GM21825 (cell line): ENCODE measurements at regions not wholly inside any gene's neighbourhood (a gene's known extent, or its start where the extent isn't known, plus 50 kb on each side); places are given as distances from the start of the nearest gene placed in this dataset.

ENCODE experiments used
- ATAC-seq: cut with Tn5 transposase; IDR thresholded peaks from one replicate; pipeline ENCODE4 v1.9.1; 2021; ENCODE audit warnings: mild to moderate bottlenecking, moderate library complexity; ENCODE audit not compliant: unreplicated experiment

- ATAC-seq: no peak
These were observed 613.1 kb downstream of the USP25 start for GRCh38 chr21:16342932-16343331.

- no peak for ATAC-seq
These were observed 614.0 kb downstream of the USP25 start for GRCh38 chr21:16343776-16344175.

DNA sequence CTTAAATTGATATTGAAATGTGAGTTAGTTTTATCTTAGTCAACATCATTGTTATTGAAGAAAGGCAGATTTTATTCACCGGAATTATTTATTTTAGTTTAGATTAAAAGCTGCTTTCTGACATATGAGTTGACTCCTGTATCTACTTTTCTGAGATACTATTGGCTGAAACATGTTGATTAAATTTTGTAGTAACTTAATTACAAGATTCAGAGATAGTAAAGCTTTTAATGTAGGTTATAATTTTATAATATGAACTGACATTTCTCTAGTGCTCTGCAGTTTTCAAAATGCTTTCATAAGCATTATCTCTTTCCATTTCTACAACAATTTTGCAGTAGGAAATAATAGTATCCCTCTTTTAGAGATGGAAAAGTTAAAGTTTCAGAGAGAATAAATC, 616.0 kb downstream of the USP25 start:
- no peak for ATAC-seq

GRCh38 chr21:16347223-16347622, 617.4 kb downstream of the USP25 start:
- ATAC-seq: no peak

GRCh38 chr21:16353764-16354163, 624.0 kb downstream of the USP25 start:
- no peak for ATAC-seq

DNA sequence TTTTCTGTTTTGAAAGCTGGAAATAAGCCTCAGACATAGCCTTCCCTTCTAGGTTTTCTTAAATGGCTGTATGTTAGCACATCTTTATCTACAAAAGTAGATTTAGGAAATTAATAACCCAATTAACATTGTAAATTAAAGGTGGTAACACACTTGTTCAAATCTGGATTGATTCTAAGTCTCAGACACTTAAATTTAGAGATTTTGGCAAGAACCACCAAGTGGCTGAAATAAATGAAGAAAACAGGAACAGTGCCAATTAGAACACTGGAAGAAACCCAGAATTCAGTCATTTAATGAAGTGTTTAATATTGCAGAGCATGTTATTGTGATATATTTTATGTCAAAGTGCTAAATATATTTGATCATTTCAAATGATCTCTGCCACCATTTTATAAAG, 628.2 kb downstream of the USP25 start:
- ATAC-seq: no peak

DNA sequence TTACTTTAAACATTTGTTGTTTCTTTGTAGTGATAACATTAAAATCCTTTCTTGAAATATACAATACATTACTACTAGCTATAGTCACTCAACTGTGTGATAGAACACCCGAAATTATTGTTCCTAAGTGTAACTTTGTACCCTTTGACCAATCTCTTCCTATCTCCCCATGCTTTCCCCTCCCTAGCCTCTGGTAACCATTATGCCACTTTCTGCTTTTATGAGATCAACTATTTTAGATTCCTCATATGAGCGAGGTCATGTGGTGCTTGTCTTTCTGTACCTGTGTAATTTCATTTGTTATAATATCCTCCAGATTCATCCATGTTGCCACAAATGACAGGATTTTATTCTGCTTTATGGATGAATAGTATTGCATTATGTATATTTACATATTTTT, 629.0 kb downstream of the USP25 start:
- no peak for ATAC-seq

GRCh38 chr21:16363100-16363499, 633.3 kb downstream of the USP25 start:
- no peak for ATAC-seq

DNA sequence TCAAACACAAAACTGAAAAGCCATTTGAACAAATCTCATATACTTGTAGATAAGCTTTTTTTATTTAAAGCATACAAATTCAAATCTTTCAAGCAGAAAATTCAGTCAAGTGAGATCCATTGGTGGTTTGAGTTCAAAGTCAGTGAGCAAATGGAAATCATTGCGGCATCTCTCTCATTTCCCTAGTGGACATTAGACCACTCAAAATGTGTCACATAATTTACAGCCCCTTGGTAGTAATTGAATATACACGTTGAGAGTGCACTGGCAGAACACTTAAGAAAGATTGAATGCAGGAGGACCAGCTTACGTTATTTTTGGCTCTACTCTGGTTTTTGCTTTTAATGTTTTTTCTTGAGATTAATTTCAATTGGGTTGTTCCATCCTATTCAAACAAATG, 633.7 kb downstream of the USP25 start:
- ATAC-seq: no peak

- ATAC-seq: no peak
These were observed 636.4 kb downstream of the USP25 start for GRCh38 chr21:16366207-16366606.

- no peak for ATAC-seq
These were observed 637.3 kb downstream of the USP25 start for GRCh38 chr21:16367079-16367478.

- no peak for ATAC-seq
These were observed 640.4 kb downstream of the USP25 start for GRCh38 chr21:16370186-16370585.

- no peak for ATAC-seq
These were observed 642.8 kb downstream of the USP25 start for GRCh38 chr21:16372586-16372985.

GRCh38 chr21:16376673-16377072, 646.9 kb downstream of the USP25 start:
- ATAC-seq: no peak

GRCh38 chr21:16377120-16377658, 647.4 kb downstream of the USP25 start:
- ATAC-seq: no peak

- ATAC-seq: no peak
These were observed 648.1 kb downstream of the USP25 start for GRCh38 chr21:16377857-16378256.

DNA sequence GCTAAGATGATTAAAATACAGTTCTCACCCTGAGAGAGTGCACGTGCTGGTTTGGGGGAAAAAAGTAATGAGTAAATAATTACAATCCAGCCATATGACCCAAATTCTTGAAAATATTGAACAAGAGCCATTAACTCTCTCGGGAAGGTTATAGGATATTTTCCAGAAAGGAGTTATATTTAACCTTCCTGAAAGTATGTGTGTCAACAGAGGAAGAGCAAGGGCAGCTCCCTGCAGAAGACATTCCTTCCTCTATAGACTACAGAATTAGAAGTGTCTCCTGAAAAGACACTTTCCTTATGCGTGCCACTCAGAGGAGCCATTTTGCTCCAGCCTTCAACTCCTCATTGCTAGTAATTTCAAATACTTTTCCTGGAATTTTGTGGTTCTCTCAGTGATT, 648.7 kb downstream of the USP25 start:
- ATAC-seq: no peak

- no peak for ATAC-seq
These were observed 658.5 kb downstream of the USP25 start for GRCh38 chr21:16388291-16388690.

GRCh38 chr21:16388911-16389560, 659.3 kb downstream of the USP25 start:
- ATAC-seq: no peak

- ATAC-seq: no peak
These were observed 659.9 kb downstream of the USP25 start for GRCh38 chr21:16389643-16390042.

DNA sequence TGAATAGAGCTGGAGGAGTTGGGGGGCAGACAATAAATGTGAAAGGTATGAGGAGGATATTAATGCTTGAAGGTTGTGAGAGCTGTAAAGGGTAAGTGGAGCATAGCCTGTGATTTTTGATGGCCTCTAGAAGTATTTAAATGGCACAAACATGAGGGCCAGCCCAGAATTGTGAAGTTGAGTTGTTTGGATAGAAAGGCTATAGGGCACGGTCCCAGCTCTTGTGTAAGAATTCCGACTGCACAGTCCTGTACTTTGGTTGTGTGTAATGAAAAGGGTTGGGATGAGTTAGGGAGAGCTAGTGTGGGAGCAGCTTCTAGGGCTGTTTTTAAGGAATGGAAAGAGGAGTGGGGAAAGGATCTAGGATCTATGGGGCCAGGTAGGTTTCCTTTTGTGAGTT, 665.5 kb downstream of the USP25 start:
- no peak for ATAC-seq

DNA sequence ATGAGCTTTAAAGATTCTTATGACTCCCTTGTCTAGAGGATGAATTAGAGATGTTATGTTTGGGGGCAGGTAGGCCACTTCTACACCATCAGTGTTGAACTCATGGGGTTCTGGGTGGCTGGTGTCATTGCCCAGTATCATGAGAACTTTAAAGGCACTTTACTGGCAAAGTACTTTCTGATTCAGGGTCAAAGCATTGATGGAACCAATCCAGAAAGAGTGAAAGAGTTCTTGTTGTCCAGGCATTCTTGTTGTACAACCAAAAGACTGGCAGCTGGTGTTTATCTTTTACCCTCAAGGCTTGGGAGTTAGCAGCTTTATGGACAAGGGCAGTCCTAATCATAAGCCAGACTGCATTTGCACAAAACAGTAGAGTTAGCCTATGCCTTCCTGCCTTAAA, 673.0 kb downstream of the USP25 start:
- ATAC-seq: no peak

- no peak for ATAC-seq
These were observed 675.0 kb downstream of the USP25 start for GRCh38 chr21:16404776-16405175.
